A673 (cell line): ENCODE measurements at regions not wholly inside any gene's neighbourhood (a gene's known extent, or its start where the extent isn't known, plus 50 kb on each side); places are given as distances from the start of the nearest gene placed in this dataset.

Source experiments
- BruUV-seq: library from RNA; stranded (reverse); fragments of 400-500 nt; replicated peaks from 2 replicates; lab custom pipeline; 2021; lab: Mats Ljungman, UMichigan
- CTCF ChIA-PET: fragments of 300-600 bp; sonication (Branson Sonifier 250); formaldehyde crosslinking; loops from one replicate; lab custom pipeline; 2022; ENCODE audit warnings: antibody characterized with exemption; lab: Charles Lee
- POLR2A ChIA-PET: fragments of 300-600 bp; sonication (Branson Sonifier 250); formaldehyde crosslinking; loops from one replicate; lab custom pipeline; 2022; ENCODE audit warnings: antibody characterized with exemption; ENCODE audit not compliant: low non-redundant PET; lab: Charles Lee
- DNase-seq: peaks from one replicate; pipeline ENCODE4 v3.0.0-alpha.2; 2015; ENCODE audit warnings: low spot score
- H3K27ac ChIP-seq: fragments of 200-600 bp; sonication (generic); 2 replicates; pipeline ENCODE4 v1.5.1; 2016; ENCODE audit warnings: mixed run types, low read depth, mild to moderate bottlenecking, mixed read lengths, antibody characterized with exemption, low read length; ENCODE audit not compliant: poor library complexity, severe bottlenecking
- H3K27me3 ChIP-seq: fragments of 200-600 bp; sonication (generic); replicated peaks from 2 replicates; pipeline ENCODE4 v1.6.1; 2017; ENCODE audit warnings: mixed run types, low read depth, mild to moderate bottlenecking, mixed read lengths, antibody characterized with exemption, low read length; ENCODE audit not compliant: insufficient read depth, poor library complexity
- H3K36me3 ChIP-seq: fragments of 200-600 bp; sonication (generic); 2 replicates; pipeline ENCODE4 v1.6.1; 2016; ENCODE audit warnings: mixed run types, mild to moderate bottlenecking, mixed read lengths, antibody characterized with exemption, low read length; ENCODE audit not compliant: insufficient read depth, poor library complexity, severe bottlenecking
- H3K4me1 ChIP-seq: fragments of 200-600 bp; sonication (generic); 2 replicates; pipeline ENCODE4 v1.6.1; 2017; ENCODE audit warnings: mixed run types, mild to moderate bottlenecking, mixed read lengths, antibody characterized with exemption, low read length; ENCODE audit not compliant: insufficient read depth, poor library complexity, severe bottlenecking
- H3K4me3 ChIP-seq: fragments of 200-600 bp; sonication (generic); 2 replicates; pipeline ENCODE4 v1.5.1; 2016; ENCODE audit warnings: low read depth, mixed run types, mild to moderate bottlenecking, mixed read lengths, low read length; ENCODE audit not compliant: poor library complexity, severe bottlenecking
- H3K9me3 ChIP-seq: fragments of 200-600 bp; sonication (generic); 2 replicates; pipeline ENCODE4 v1.6.1; 2016; ENCODE audit warnings: mixed run types, low read depth, mild to moderate bottlenecking, mixed read lengths, antibody characterized with exemption, low read length; ENCODE audit not compliant: poor library complexity, severe bottlenecking
- CTCF ChIP-seq: fragments of 300-800, 200-600 bp; sonication (generic); conservative IDR thresholded peaks from 2 replicates; pipeline ENCODE4 v1.5.1; 2017; ENCODE audit warnings: low read depth, mild to moderate bottlenecking, antibody characterized with exemption, low read length, moderate library complexity, mixed read lengths
- EZH2 ChIP-seq: fragments of 200-600 bp; sonication (generic); IDR thresholded peaks from 2 replicates; pipeline ENCODE4 v1.6.1; 2017; ENCODE audit warnings: borderline replicate concordance, low read depth, mild to moderate bottlenecking, mixed read lengths, antibody characterized with exemption, low read length; ENCODE audit not compliant: poor library complexity, severe bottlenecking
- intact Hi-C: fragments of 100-400 bp; cut with micrococcal nuclease; formaldehyde crosslinking; loops from one replicate; pipeline ENCODE4 v1.10.0; 2022; ENCODE audit not compliant: unreplicated experiment

- Histone ChIP-seq H3K36me3 (no peaks in the 10 kb centered on the region), H3K9me3 (no peaks in the 10 kb centered on the region), H3K4me3 (no peak overlapping the region), H3K27me3 (no peaks in the 10 kb centered on the region), H3K27ac (no peak overlapping the region), H3K4me1 (no peaks in the 10 kb centered on the region)
- no peak for DNase-seq
- POLR2A ChIA-PET: no interaction called here
- TF ChIP-seq EZH2 (no peak), CTCF (no peak)
- intact Hi-C loops: no loop called here
- CTCF ChIA-PET: no interaction called here
- no TSS peak for BruUV-seq
Measured at GRCh38 chr21:41624674-41625310, 116.8 kb upstream of the TMPRSS2 start.

GRCh38 chr21:41623945-41624344 is 116.0 kb upstream of the TMPRSS2 start:
- Histone ChIP-seq H3K4me1 (no peaks in the 10 kb centered on the region), H3K4me3 (no peak overlapping the region), H3K9me3 (no peaks in the 10 kb centered on the region), H3K36me3 (no peaks in the 10 kb centered on the region), H3K27ac (no peak overlapping the region), H3K27me3 (no peaks in the 10 kb centered on the region)
- intact Hi-C loops: no loop called here
- no TSS peak for BruUV-seq
- POLR2A ChIA-PET: no interaction called here
- no peak for DNase-seq
- CTCF ChIA-PET: no interaction called here
- no peak for TF ChIP-seq CTCF
- TF ChIP-seq EZH2: no peak

DNA sequence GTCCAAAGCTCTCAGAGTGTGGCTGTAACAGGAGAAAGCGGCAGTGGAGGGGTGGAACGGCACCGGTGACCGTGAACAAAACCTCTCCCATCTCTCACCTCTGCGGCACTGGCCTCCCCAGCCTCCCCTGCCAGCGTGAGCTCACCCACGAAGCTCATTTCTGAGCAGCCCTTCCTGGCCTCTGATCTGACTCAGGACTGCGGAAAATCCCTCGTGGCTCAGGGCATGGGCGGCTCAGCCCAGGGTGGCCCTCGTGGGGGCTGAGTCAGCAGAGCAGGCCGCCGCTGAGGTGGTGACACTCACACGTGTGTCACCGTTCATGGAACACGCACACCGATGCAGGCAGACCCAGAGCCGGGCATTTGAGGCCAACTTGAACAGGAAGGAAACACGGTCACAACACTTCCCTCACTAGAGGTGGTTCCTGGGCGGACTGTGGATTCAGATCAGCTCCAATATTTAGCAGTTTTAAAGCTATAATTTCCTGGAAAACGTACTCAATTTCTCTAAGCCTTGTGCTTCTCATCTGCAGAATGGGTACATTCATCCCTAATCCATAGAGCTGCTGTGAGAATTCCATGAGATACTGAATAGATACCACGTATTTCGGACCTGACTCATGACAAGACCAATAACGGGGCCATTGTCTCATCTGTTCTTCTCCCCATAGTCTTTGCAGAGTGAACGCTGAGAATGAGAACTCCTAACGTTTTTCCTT is 115.0 kb upstream of the TMPRSS2 start:
- ChIA-PET CTCF (interaction anchor here (0.6 kb wide), 1 partner anchor 15 kb away, joined by 6 read pairs; no protein-coding TSS in a partner anchor), POLR2A (interaction anchor here (0.6 kb wide), 1 partner anchor 61 kb away, joined by 3 read pairs; no protein-coding TSS in a partner anchor)
- intact Hi-C loops: no loop called here
- Histone ChIP-seq H3K27me3 (no peaks in the 10 kb centered on the region), H3K4me1 (no peaks in the 10 kb centered on the region), H3K36me3 (no peaks in the 10 kb centered on the region), H3K4me3 (no peak overlapping the region), H3K27ac (no peak overlapping the region), H3K9me3 (no peaks in the 10 kb centered on the region)
- no peak for DNase-seq
- BruUV-seq: no TSS peak
- TF ChIP-seq CTCF (no peak), EZH2 (no peak)
